ENCODE measurements at regions not wholly inside any gene's neighbourhood (a gene's known extent, or its start where the extent isn't known, plus 50 kb on each side); places are given as distances from the start of the nearest gene placed in this dataset.

- DNase-seq (ENCODE audit: low read depth): no peak
These were observed 426.0 kb downstream of the TYW1 start for GRCh38 chr7:67422601-67423000.

DNA sequence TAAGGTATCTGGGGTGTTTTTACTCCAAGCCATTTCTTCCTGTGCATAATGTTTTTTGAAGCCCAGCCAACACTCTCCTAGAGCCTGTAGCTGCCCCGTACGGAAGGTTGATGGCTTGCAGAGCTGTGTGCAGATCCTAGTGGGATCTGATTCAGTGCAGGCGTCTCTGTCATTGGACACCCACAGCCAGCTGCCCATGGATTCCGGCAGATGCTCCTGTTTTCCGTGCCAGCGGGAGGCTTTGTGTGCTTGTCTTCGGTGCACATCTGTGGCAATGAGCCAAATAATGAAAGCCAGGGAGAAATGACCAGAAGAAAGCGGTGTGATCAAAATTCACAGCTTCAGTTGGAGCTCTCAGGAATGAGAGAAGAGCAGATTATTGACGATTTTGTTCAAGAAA lies 426.4 kb downstream of the TYW1 start:
- DNase-seq (ENCODE audit: low read depth): no peak

DNA sequence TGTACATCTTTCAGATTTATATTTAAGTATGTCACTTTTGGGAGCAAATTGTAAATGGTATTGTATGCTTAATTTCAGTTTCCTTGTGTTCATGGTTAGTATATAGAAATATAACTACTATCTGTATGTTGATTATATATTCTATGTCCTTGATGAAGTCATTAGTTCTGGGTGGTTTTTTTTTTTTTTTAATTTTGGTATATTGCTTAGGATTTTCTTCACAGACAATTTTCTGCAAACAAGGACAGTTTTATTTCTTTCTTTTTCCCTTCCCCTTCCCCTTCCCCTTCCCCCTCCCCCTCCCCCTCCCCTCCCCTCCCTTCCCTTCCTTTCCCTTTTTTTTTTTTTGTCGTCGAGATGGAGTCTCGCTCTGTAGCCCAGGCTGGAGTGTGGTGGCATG lies 430.0 kb downstream of the TYW1 start:
- no peak for DNase-seq (ENCODE audit: low read depth)

DNA sequence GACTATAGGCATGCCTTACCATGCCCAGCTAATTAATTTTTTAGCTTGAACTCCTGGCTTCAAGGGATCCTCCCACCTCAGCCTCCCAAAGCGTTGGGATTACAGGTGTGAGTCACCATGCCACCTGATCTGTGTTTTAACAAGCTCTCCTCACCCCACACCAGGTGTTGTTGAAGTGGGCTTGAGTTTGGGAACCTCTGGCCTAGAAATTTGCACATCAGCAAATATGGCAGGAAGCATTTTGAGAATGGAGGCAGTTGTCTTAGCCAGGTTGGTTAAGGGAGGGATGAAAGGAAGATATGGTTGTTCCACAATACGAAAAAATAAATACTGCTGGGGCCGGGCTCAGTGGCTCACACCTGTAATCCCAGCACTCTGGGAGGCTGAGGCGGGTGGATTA lies 433.1 kb downstream of the TYW1 start:
- DNase-seq (ENCODE audit: low read depth): no peak

DNA sequence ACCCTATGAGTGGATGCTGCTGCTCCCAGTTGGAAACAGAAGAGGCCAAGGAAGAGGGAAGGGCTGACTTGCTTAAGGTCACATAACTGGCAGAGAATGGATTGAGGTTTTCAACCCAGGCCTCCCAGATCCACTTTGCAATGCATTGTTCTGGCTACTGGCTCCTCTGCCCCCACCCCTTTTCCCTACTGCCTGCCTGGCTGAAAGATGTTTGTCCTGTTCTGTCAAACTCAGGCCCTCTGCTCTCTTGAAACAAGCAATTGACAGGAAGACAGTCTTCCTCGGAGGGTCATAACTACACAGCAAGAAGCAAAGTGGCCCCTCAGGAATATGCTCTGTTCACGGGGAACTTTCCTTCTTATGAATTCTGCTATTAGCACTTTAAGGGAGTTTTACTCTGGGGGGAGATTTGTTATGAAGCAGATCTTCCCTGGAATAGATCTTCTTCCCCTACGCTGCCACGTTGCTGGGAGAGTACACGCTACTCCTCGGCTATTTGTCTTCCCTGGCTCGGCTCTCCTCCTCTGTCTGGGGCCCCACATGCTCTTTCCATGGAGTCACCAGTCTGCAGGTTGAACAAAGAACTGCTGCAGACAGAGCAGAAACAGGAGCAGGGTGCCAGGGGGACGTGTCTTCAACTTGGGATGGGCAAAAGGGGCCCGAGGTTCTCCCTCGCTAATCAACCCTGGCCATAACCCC lies 436.1 kb downstream of the TYW1 start:
- DNase-seq (ENCODE audit: low read depth): no peak

- DNase-seq (ENCODE audit: low read depth): no peak
These were observed 439.4 kb downstream of the TYW1 start for GRCh38 chr7:67435894-67436535.

DNA sequence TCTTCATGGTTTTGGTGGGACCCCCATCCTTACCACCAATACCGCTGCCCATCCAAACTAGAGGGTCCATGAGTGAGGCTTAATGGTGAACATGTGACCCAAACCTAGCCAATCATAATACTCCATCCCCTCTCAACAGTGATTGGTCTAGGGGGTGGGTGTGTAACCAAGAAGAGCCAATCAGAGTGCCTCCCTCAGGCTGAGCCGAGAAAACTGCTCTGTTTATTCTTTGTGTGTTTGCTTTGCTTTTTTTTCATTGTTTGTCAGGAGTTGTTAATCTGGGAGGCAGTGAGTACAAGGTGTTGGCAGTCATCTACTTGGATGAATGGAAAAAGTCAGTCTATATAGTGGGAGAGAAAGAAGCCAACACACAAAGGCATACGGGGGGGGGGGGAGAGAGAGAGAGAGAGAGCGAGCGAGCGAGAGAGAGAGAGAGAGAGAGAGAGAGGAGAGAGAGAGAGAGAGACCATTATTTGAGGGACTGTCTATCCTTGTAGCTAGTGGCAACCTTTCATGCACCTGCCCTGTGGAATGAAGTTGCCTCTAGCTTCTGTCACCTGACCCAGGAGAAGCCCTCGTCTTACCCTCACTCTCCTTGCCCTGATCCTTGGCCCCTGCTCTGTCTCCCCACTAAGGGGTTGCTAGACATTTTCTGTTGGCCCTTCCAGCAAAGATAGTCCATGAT lies 441.7 kb downstream of the TYW1 start:
- no peak for DNase-seq (ENCODE audit: low read depth)

DNA sequence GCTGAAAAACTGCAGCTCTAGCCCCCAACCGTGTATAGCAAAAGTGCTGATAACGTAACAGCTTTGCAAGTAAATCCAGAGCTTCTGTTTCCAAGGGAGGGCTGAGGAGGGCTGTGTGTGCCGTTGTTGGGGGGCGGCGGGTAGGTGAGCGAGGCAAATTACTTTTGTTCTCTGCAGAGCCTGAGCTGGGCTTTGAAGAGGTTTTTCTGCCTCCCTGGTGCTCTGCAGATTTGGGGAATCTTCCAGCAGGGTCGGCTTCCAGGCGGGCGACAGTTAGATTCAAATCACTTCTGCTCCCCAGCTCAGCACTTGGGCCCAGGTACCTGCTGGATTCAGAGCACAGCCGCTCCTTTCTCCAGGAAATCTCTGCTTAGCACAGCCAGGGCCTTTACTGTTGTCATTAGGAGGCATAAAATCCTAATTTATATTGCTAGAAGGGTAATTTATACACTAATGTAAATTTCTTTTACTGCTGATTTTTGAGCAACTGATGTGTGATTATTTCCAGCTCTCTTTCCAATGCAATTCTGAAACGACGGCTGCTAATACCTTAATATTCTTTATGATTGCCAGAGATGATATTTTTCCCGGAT lies 442.4 kb downstream of the TYW1 start:
- no peak for DNase-seq (ENCODE audit: low read depth)

DNA sequence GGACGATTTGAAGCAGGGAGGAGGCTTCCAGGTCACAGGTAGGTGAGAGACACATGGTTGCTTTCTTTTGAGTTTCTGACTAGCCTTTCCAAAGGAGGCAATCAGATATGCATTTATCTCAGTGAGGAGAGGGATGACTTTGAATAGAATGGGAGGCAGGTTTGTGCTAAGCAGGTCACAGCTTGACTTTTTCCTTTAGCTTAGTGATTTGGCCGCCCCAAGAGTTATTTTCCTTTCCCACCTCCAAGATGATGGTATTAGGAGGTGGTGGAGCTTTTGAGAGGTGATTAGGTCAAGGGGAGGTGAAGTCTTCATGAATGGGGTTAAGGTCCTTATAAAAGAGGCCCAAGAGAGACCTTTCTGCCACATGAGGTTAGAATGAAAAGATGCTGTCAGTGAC lies 443.7 kb downstream of the TYW1 start:
- no peak for DNase-seq (ENCODE audit: low read depth)

DNA sequence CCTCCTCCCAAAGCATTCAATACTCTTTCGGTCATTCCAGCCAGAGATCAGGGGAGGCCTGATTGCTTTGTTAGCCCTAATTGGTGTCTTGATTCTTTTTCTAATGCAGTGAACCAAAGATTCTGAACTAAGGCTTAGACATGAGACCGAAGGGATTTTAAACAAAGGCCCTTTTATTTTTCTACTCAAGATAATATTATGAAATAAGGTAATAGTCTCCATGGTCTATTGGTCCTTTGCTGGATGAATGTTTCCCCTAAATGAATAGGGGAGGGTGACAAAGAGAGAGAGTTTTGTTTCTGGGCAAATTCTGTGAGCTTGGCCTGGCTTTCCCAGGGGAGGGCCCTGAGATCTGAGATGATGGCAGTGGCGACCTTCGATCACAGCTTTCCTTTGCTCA lies 449.1 kb downstream of the TYW1 start:
- DNase-seq (ENCODE audit: low read depth): no peak

- DNase-seq (ENCODE audit: low read depth): no peak
These were observed 450.7 kb downstream of the TYW1 start for GRCh38 chr7:67447297-67447696.

DNA sequence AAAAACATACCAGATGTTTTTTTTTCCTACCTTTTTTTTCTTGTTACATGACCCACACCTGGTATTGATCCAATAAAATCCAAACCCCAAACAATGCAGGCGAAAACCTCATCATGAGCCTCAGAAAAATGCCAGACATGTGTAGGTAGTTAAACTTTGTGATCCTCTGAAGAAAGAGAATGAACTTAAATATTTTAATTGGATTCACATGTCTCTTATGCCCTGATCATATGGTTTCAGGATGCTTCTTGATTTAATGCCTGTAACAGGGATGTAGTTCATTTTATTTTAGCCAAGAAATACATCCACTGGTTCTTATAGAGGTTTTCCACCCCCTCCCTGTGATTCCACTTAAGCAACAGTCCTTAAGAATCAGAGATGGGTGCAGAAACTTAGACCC lies 451.6 kb downstream of the TYW1 start:
- no peak for DNase-seq (ENCODE audit: low read depth)

- DNase-seq (ENCODE audit: low read depth): no peak
These were observed 453.5 kb downstream of the TYW1 start for GRCh38 chr7:67450171-67450570.

DNA sequence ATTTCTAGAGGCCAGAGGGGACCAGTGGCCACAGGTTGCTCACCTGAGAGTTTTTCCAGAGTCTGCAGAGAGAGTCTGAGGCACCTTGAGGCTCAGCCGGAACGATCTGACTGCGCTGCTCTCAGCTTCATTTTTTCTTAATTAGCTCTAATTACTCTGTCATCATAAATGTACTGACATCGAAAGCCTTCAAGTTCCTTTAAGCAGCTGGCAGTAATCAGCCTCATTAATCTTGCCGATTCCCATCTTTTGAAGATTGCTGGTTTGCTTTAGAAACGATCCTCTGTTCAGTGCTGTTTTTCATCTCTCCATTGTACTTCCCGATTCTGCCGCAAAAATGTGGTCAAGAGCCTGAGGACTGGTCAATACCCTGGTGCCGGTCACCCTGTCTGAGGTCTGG lies 454.7 kb downstream of the TYW1 start:
- no peak for DNase-seq (ENCODE audit: low read depth)

GRCh38 chr7:67452516-67453026 lies 455.9 kb downstream of the TYW1 start:
- no peak for DNase-seq (ENCODE audit: low read depth)

DNA sequence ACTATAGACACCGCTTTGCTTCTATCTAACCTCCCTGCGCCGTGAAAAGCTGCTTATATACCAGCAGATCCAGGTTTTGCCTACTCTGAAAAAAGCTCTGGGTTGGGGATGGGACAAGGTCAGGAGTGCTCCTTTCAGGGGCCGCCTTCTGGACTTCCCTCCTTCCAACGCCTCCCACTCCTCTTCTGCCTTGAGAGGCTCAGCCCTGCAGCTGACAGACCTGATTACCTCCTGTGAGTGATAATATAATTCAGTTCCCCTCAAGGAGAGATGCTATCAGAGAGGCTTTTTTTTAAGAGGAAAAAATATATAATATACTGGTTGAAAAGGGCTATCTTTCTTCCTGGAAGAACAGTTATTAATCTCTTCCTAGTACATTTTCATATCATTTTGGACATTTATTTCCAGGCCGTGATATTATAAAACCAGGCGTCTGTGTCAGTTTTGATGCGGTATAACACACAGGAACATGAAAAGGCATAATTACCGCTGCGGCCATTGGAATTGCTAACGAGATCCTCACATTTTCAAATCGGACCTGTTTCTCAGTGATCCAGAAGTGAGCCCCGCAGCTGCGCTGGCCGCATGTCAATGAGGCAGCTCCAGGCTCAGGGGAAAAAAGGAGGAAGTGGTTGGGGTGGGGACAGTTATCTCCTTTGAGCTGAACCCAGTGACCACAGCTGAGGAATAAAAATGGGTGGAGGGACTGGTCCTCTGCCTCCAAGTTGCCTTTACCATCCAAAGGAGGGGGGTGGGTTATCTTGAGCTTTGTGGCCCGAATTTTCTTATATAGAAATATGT lies 457.1 kb downstream of the TYW1 start:
- DNase-seq (ENCODE audit: low read depth): no peak

GRCh38 chr7:67455508-67455907 lies 458.9 kb downstream of the TYW1 start:
- DNase-seq (ENCODE audit: low read depth): no peak

GRCh38 chr7:67462781-67463191 lies 466.2 kb downstream of the TYW1 start:
- DNase-seq (ENCODE audit: low read depth): no peak

GRCh38 chr7:67463316-67463715 lies 466.7 kb downstream of the TYW1 start:
- no peak for DNase-seq (ENCODE audit: low read depth)

GRCh38 chr7:67463983-67464382 lies 467.4 kb downstream of the TYW1 start:
- no peak for DNase-seq (ENCODE audit: low read depth)

- DNase-seq (ENCODE audit: low read depth): no peak
These were observed 469.5 kb downstream of the TYW1 start for GRCh38 chr7:67466109-67466508.

DNA sequence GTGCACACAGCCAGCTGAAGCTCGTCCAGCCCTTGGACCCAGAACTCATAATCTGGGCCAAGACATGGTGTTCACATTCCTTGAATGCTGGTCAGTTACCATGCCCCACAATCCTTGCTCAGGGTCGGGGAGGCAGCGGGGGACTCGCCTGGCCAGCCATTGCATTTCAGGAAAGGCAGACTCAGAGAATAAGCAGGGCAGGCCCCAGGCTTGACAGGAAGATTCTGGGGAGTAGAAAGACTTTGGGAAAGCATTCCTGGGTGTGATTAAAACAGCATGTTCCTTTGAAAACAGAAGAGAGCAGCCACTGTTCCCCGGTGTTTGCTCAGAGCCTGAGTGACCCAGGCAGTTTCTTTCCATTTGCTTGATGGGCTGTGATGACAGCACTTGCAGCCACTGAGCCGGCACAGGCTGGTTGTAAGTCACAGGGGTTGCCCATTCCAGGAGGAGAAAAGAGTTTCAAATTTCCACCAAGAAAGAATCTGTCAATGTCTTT lies 473.7 kb downstream of the TYW1 start:
- no peak for DNase-seq (ENCODE audit: low read depth)

All from stimulated activated CD8-positive, alpha-beta memory T cell treated with anti-CD3 and anti-CD28 coated beads, Interleukin-12 subunit alpha, Interleukin-12 subunit beta, amount 100 ng/mL, for 1 hour (primary cell).